GM18499 (cell line): ENCODE measurements at regions not wholly inside any gene's neighbourhood (a gene's known extent, or its start where the extent isn't known, plus 50 kb on each side); places are given as distances from the start of the nearest gene placed in this dataset.

Experiments used
- ATAC-seq: cut with Tn5 transposase; IDR thresholded peaks from one replicate; pipeline ENCODE4 v1.9.1; 2021; ENCODE audit warnings: moderate number of reproducible peaks; ENCODE audit not compliant: insufficient read depth, unreplicated experiment

GRCh38 chr10:109534193-109534592, 389.1 kb downstream of the XPNPEP1 start:
- no peak for ATAC-seq

GRCh38 chr10:109529258-109529657, 394.1 kb downstream of the XPNPEP1 start:
- ATAC-seq = no peak

- ATAC-seq = no peak
These were observed 405.6 kb downstream of the XPNPEP1 start for GRCh38 chr10:109517748-109518147.

- no peak for ATAC-seq
These were observed 418.9 kb downstream of the XPNPEP1 start for GRCh38 chr10:109504401-109504800.

GRCh38 chr10:109487691-109488090, 435.6 kb downstream of the XPNPEP1 start:
- ATAC-seq = no peak

GRCh38 chr10:109480836-109481235, 442.5 kb downstream of the XPNPEP1 start:
- ATAC-seq = no peak

- no peak for ATAC-seq
These were observed 447.4 kb downstream of the XPNPEP1 start for GRCh38 chr10:109475711-109476421.

GRCh38 chr10:109474812-109475211, 448.5 kb downstream of the XPNPEP1 start:
- no peak for ATAC-seq

- no peak for ATAC-seq
These were observed 449.1 kb downstream of the XPNPEP1 start for GRCh38 chr10:109474261-109474660.

GRCh38 chr10:109467551-109467950, 455.8 kb downstream of the XPNPEP1 start:
- ATAC-seq = no peak

- no peak for ATAC-seq
These were observed 458.4 kb downstream of the XPNPEP1 start for GRCh38 chr10:109464949-109465348.

- no peak for ATAC-seq
These were observed 466.0 kb downstream of the XPNPEP1 start for GRCh38 chr10:109457302-109457638.

GRCh38 chr10:109456566-109457301, 466.6 kb downstream of the XPNPEP1 start:
- ATAC-seq = no peak

GRCh38 chr10:109454691-109455090, 468.6 kb downstream of the XPNPEP1 start:
- ATAC-seq = no peak

- ATAC-seq = no peak
These were observed 471.4 kb downstream of the XPNPEP1 start for GRCh38 chr10:109451879-109452278.

- ATAC-seq = no peak
These were observed 472.6 kb downstream of the XPNPEP1 start for GRCh38 chr10:109450702-109451101.

GRCh38 chr10:109433434-109433833, 489.9 kb downstream of the XPNPEP1 start:
- no peak for ATAC-seq

- no peak for ATAC-seq
These were observed 491.0 kb downstream of the XPNPEP1 start for GRCh38 chr10:109432281-109432680.

GRCh38 chr10:109430799-109431198, 492.5 kb downstream of the XPNPEP1 start:
- no peak for ATAC-seq

GRCh38 chr10:109430043-109430760, 493.1 kb downstream of the XPNPEP1 start:
- no peak for ATAC-seq

GRCh38 chr10:109428775-109429491, 494.4 kb downstream of the XPNPEP1 start:
- no peak for ATAC-seq
